Endothelial cell (in vitro differentiated cells): ENCODE measurements at regions not wholly inside any gene's neighbourhood (a gene's known extent, or its start where the extent isn't known, plus 50 kb on each side); places are given as distances from the start of the nearest gene placed in this dataset.

Experiments used
- DNase-seq: peaks from one replicate; pipeline ENCODE4 v3.0.0; 2021; ENCODE audit warnings: low spot score
- H3K27ac Mint-ChIP-seq: one replicate; pipeline ENCODE4 v1.8.0; 2021; ENCODE audit warnings: mixed read lengths, inconsistent platforms; ENCODE audit not compliant: unreplicated experiment
- H3K27me3 Mint-ChIP-seq: one replicate; pipeline ENCODE4 v1.8.0; 2021; ENCODE audit warnings: mild to moderate bottlenecking, moderate library complexity, mixed read lengths, inconsistent platforms; ENCODE audit not compliant: unreplicated experiment
- H3K36me3 Mint-ChIP-seq: one replicate; pipeline ENCODE4 v1.8.0; 2021; ENCODE audit warnings: mild to moderate bottlenecking, low read depth, mixed read lengths, inconsistent platforms; ENCODE audit not compliant: unreplicated experiment
- H3K4me1 Mint-ChIP-seq: one replicate; pipeline ENCODE4 v1.8.0; 2021; ENCODE audit warnings: mild to moderate bottlenecking, mixed read lengths, inconsistent platforms; ENCODE audit not compliant: unreplicated experiment
- H3K4me3 Mint-ChIP-seq: one replicate; pipeline ENCODE4 v1.8.0; 2021; ENCODE audit warnings: mild to moderate bottlenecking, mixed read lengths, inconsistent platforms; ENCODE audit not compliant: unreplicated experiment
- H3K9me3 Mint-ChIP-seq: one replicate; pipeline ENCODE4 v1.8.0; 2021; ENCODE audit warnings: mixed read lengths, inconsistent platforms; ENCODE audit not compliant: unreplicated experiment
- CTCF ChIP-seq: fragments of 200-600 bp; sonication (generic); IDR thresholded peaks from one replicate; pipeline ENCODE4 v1.5.0; 2021; ENCODE audit warnings: antibody characterized with exemption; ENCODE audit not compliant: unreplicated experiment

GRCh38 chr12:127271776-127272175 lies 995.2 kb upstream of the TMEM132C start:
- H3K4me3 Mint-ChIP-seq, result no peak overlapping the region

GRCh38 chr12:127272864-127273263 lies 994.1 kb upstream of the TMEM132C start:
- no peak for TF ChIP-seq CTCF

More at GRCh38 chr12:127271776-127272175, 995.2 kb upstream of the TMEM132C start:
- Mint-ChIP-seq H3K27me3 (peaks cover 2% of the 10 kb centered on the region), H3K36me3 (peaks cover 4% of the 10 kb centered on the region), H3K9me3 (peaks cover 22% of the 10 kb centered on the region), H3K27ac (no peak overlapping the region), H3K4me1 (no peaks in the 10 kb centered on the region)
- no peak for TF ChIP-seq CTCF
- DNase-seq, result no peak

GRCh38 chr12:127273626-127274025 lies 993.3 kb upstream of the TMEM132C start:
- DNase-seq, result no peak
- no peak for TF ChIP-seq CTCF
- Mint-ChIP-seq H3K4me1 (no peaks in the 10 kb centered on the region), H3K27me3 (peaks cover 4% of the 10 kb centered on the region), H3K27ac (no peak overlapping the region), H3K9me3 (peaks cover 23% of the 10 kb centered on the region), H3K36me3 (peaks cover 14% of the 10 kb centered on the region), H3K4me3 (no peak overlapping the region)

More at GRCh38 chr12:127272864-127273263, 994.1 kb upstream of the TMEM132C start:
- no peak overlapping the region for H3K4me3 Mint-ChIP-seq
- peaks cover 10% of the 10 kb centered on the region for H3K36me3 Mint-ChIP-seq
- H3K4me1 Mint-ChIP-seq, result no peaks in the 10 kb centered on the region
- no peak overlapping the region for H3K27ac Mint-ChIP-seq
- H3K9me3 Mint-ChIP-seq, result peaks cover 22% of the 10 kb centered on the region
- H3K27me3 Mint-ChIP-seq, result peaks cover 4% of the 10 kb centered on the region
- DNase-seq, result no peak

GRCh38 chr12:127275416-127275815 lies 991.6 kb upstream of the TMEM132C start:
- no peak overlapping the region for H3K4me3 Mint-ChIP-seq
- H3K27ac Mint-ChIP-seq, result no peak overlapping the region
- no peaks in the 10 kb centered on the region for H3K4me1 Mint-ChIP-seq
- no peak for DNase-seq
- no peak for TF ChIP-seq CTCF
- peaks cover 18% of the 10 kb centered on the region for H3K36me3 Mint-ChIP-seq
- peaks cover 34% of the 10 kb centered on the region for H3K9me3 Mint-ChIP-seq
- H3K27me3 Mint-ChIP-seq, result peaks cover 4% of the 10 kb centered on the region

- peak overlapping the region; percentile 39 for H3K4me3 Mint-ChIP-seq
- H3K27ac Mint-ChIP-seq, result no peak overlapping the region
- H3K9me3 Mint-ChIP-seq, result peaks cover 30% of the 10 kb centered on the region
- DNase-seq, result no peak
- TF ChIP-seq CTCF, result no peak
- H3K36me3 Mint-ChIP-seq, result peaks cover 14% of the 10 kb centered on the region
- no peaks in the 10 kb centered on the region for H3K4me1 Mint-ChIP-seq
- peaks cover 4% of the 10 kb centered on the region for H3K27me3 Mint-ChIP-seq
Observed at GRCh38 chr12:127277882-127278281, 989.1 kb upstream of the TMEM132C start.
